ENCODE measurements at regions not wholly inside any gene's neighbourhood (a gene's known extent, or its start where the extent isn't known, plus 50 kb on each side); places are given as distances from the start of the nearest gene placed in this dataset.

DNA sequence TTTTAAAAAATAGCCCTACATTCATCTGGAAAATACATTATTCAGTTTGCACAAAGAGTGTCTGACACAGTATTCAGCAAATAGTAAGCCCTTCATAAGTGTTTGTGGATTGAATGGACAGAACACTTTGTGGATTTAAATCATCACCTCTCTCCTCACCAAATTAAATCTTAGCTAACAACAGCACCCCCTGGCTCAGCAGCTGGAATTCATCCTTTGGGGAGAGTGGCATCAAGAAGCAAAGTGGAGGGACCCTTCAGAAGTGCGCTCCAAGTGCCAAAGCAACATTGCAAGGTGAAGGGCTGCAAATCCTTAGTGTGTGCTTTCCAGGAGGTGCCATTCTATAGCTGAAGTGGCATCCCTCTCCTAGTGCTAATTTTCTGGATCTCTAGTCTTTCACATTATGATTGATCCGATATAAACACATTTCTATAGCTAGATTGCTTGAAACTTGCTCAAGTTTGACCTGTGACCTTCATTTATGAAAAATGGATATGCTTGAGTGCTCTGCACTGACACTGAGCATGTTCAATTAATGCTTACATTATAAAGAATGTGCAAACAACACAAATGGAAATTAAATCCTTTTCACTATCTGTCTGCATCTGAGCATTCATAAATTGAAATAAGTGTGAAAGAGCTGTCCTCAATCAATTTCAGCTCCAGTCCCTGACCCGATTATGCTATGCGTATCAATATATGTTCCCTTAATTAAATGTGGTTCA, 891.7 kb downstream of the C6orf118 start:
- no peaks in the 10 kb centered on the region for H3K36me3 ChIP-seq (ENCODE audit: control insufficient read depth in 2 of 2, extremely low read depth in 1 of 2, insufficient read depth in 2 of 2, low read length in 2 of 2)

DNA sequence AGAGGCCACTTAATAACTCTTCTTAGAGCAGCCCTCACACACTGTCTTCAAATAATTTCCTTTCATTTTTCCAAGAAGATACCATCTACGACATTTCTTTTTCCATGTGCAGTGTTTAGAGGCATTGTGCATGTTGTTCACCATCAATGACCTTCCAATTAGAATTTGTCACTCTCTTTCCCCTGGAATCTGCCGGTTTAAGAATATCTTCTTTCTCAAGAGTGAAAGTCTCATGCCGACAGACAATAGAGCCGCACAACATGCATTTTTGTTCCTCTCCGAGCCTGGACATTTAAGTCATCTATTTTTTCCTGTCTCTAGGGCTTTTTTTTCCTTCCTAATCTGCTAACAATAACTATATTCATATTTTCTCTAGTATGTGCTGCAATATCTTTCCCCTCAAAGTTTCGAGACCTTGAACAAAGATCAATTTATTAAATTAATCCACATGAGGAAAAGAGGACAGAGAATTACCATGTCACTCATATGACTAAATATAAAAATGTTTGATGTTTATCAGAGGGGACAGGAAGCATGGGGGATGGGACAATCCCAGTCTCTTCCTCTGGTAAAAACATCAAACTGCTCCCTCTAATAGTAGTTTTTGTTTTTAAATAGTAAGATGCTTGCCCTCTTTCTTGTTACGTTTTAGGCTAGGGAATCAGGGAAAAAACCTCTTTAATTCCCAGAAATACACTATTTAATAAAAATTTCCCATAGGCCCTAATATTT, 893.4 kb downstream of the C6orf118 start:
- DNase-seq (ENCODE audit: low read depth, low spot score) (no peak), FAIRE-seq (no peak)
- H3K9me3 ChIP-seq (ENCODE audit: control insufficient read depth, low read depth, low read length), result no peaks in the 10 kb centered on the region
- TF ChIP-seq, protein P1, sequence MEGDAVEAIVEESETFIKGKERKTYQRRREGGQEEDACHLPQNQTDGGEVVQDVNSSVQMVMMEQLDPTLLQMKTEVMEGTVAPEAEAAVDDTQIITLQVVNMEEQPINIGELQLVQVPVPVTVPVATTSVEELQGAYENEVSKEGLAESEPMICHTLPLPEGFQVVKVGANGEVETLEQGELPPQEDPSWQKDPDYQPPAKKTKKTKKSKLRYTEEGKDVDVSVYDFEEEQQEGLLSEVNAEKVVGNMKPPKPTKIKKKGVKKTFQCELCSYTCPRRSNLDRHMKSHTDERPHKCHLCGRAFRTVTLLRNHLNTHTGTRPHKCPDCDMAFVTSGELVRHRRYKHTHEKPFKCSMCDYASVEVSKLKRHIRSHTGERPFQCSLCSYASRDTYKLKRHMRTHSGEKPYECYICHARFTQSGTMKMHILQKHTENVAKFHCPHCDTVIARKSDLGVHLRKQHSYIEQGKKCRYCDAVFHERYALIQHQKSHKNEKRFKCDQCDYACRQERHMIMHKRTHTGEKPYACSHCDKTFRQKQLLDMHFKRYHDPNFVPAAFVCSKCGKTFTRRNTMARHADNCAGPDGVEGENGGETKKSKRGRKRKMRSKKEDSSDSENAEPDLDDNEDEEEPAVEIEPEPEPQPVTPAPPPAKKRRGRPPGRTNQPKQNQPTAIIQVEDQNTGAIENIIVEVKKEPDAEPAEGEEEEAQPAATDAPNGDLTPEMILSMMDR (optimal IDR thresholded peaks at IDR 0.05 in 1 of 3, IDR thresholded peaks at IDR 0.05 in 1 of 3, conservative IDR thresholded peaks at IDR 0.05 in 1 of 3; ENCODE audit: extremely low read depth in 1 of 3, insufficient read depth in 2 of 3, low read length in 3 of 3), result no peak
- no peak for TF ChIP-seq EZH2 (IDR thresholded peaks at IDR 0.05; ENCODE audit: low read length)
- no peaks in the 10 kb centered on the region for H4K20me1 ChIP-seq (ENCODE audit: control insufficient read depth, extremely low read depth, insufficient read depth, low read length)
- dilution Hi-C loops (cut with MboI; ENCODE audit: extremely low pct_ligation_motif_present, low sequenced_read_pairs), result no loop called here
- no peaks in the 10 kb centered on the region for H3K36me3 ChIP-seq (ENCODE audit: control insufficient read depth in 2 of 2, extremely low read depth in 1 of 2, insufficient read depth in 2 of 2, low read length in 2 of 2)
- no peak overlapping the region for H2AFZ ChIP-seq (ENCODE audit: control insufficient read depth, low read length)
- no peak overlapping the region for H3K27ac ChIP-seq (ENCODE audit: control insufficient read depth, insufficient read depth, low read length)
- no peaks in the 10 kb centered on the region for H3K9me1 ChIP-seq (ENCODE audit: control insufficient read depth, extremely low read depth, insufficient read depth, low read length)
- H3K79me2 ChIP-seq (ENCODE audit: control insufficient read depth, insufficient read depth, low read length), result no peaks in the 10 kb centered on the region
- no peaks in the 10 kb centered on the region for H3K27me3 ChIP-seq (ENCODE audit: control insufficient read depth, extremely low read depth, insufficient read depth, low read length)
- no peaks in the 10 kb centered on the region for H3K4me1 ChIP-seq (ENCODE audit: control insufficient read depth, extremely low read depth, insufficient read depth, low read length)
- H3K4me3 ChIP-seq (ENCODE audit: control insufficient read depth in 2 of 3, extremely low read depth in 1 of 3, insufficient read depth in 2 of 3, low read depth in 1 of 3, low read length in 3 of 3), result no peak overlapping the region
- no peak overlapping the region for H3K4me2 ChIP-seq (ENCODE audit: control insufficient read depth, extremely low read depth, insufficient read depth, low read depth, low read length)
- no peak overlapping the region for H3K9ac ChIP-seq (ENCODE audit: control insufficient read depth, extremely low read depth, insufficient read depth, low read length)

More for the DNA sequence above, 891.7 kb downstream of the C6orf118 start:
- H3K79me2 ChIP-seq (ENCODE audit: control insufficient read depth, insufficient read depth, low read length), result no peaks in the 10 kb centered on the region
- FAIRE-seq (no peak), DNase-seq (ENCODE audit: low read depth, low spot score) (no peak)
- TF ChIP-seq, protein P1 (optimal IDR thresholded peaks at IDR 0.05 in 1 of 3, IDR thresholded peaks at IDR 0.05 in 1 of 3, conservative IDR thresholded peaks at IDR 0.05 in 1 of 3; ENCODE audit: extremely low read depth in 1 of 3, insufficient read depth in 2 of 3, low read length in 3 of 3), result peak in 1 of 3 experiments; percentile 14
- TF ChIP-seq EZH2 (IDR thresholded peaks at IDR 0.05; ENCODE audit: low read length), result no peak
- H3K9me1 ChIP-seq (ENCODE audit: control insufficient read depth, extremely low read depth, insufficient read depth, low read length), result no peaks in the 10 kb centered on the region
- dilution Hi-C loops (cut with MboI; ENCODE audit: extremely low pct_ligation_motif_present, low sequenced_read_pairs), result no loop called here
- H4K20me1 ChIP-seq (ENCODE audit: control insufficient read depth, extremely low read depth, insufficient read depth, low read length), result no peaks in the 10 kb centered on the region
- H3K4me2 ChIP-seq (ENCODE audit: control insufficient read depth, extremely low read depth, insufficient read depth, low read depth, low read length), result no peak overlapping the region
- no peak overlapping the region for H3K27ac ChIP-seq (ENCODE audit: control insufficient read depth, insufficient read depth, low read length)
- no peak overlapping the region for H3K9ac ChIP-seq (ENCODE audit: control insufficient read depth, extremely low read depth, insufficient read depth, low read length)
- no peaks in the 10 kb centered on the region for H3K4me1 ChIP-seq (ENCODE audit: control insufficient read depth, extremely low read depth, insufficient read depth, low read length)
- peaks cover 2% of the 10 kb centered on the region for H3K9me3 ChIP-seq (ENCODE audit: control insufficient read depth, low read depth, low read length)
- no peak overlapping the region for H3K4me3 ChIP-seq (ENCODE audit: control insufficient read depth in 2 of 3, extremely low read depth in 1 of 3, insufficient read depth in 2 of 3, low read depth in 1 of 3, low read length in 3 of 3)
- H2AFZ ChIP-seq (ENCODE audit: control insufficient read depth, low read length), result no peak overlapping the region
- H3K27me3 ChIP-seq (ENCODE audit: control insufficient read depth, extremely low read depth, insufficient read depth, low read length), result no peaks in the 10 kb centered on the region

Data from keratinocyte (primary cell).